H1 (cell line): ENCODE measurements at regions not wholly inside any gene's neighbourhood (a gene's known extent, or its start where the extent isn't known, plus 50 kb on each side); places are given as distances from the start of the nearest gene placed in this dataset.

Experiments
- CTCF ChIA-PET: fragments of 300-600 bp; sonication (Branson Sonifier 250); formaldehyde crosslinking; loops from one replicate; lab custom pipeline; 2021; ENCODE audit not compliant: partially characterized antibody; lab: Charles Lee
- POLR2A ChIA-PET: fragments of 300-600 bp; sonication (Branson Sonifier 250); formaldehyde crosslinking; loops from one replicate; lab custom pipeline; 2021; ENCODE audit warnings: inconsistent platforms; ENCODE audit not compliant: partially characterized antibody; lab: Charles Lee
- DNase-seq, 2 experiments: peaks; one replicate each; pipeline versions ENCODE4 v3.0.0 to v3.0.0-alpha.2; 2010 to 2022; ENCODE audit warnings: low spot score in 2 of 2, low read depth in 1 of 2, mixed read lengths in 1 of 2
- FAIRE-seq: peaks from 2 replicates; lab custom pipeline; 2011; peaks lifted over from hg19 to GRCh38; lab: Jason Lieb, UNC
- H2AFZ ChIP-seq: 2 replicates; pipeline ENCODE4 v1.8.1; 2012; ENCODE audit warnings: low read length, inconsistent platforms
- H2AK5ac ChIP-seq: 2 replicates; pipeline ENCODE4 v1.6.1; 2013; ENCODE audit warnings: low read depth, low read length
- H2BK120ac ChIP-seq: replicated peaks from 2 replicates; pipeline ENCODE3; 2013; ENCODE audit warnings: low read depth, low read length, inconsistent platforms
- H2BK12ac ChIP-seq: 2 replicates; pipeline ENCODE4 v1.6.1; 2013; ENCODE audit warnings: low read depth, low read length
- H2BK15ac ChIP-seq: 2 replicates; pipeline ENCODE4 v1.6.1; 2013; ENCODE audit warnings: low read length
- H2BK20ac ChIP-seq: 2 replicates; pipeline ENCODE4 v1.6.1; 2013; ENCODE audit warnings: low read length
- H2BK5ac ChIP-seq: 2 replicates; pipeline ENCODE4 v1.6.1; 2013; ENCODE audit warnings: low read depth, low read length
- H3K14ac ChIP-seq: 2 replicates; pipeline ENCODE4 v1.6.1; 2013; ENCODE audit warnings: inconsistent platforms; ENCODE audit not compliant: insufficient read length
- H3K18ac ChIP-seq: 2 replicates; pipeline ENCODE4 v1.6.1; 2013; ENCODE audit warnings: low read length; ENCODE audit errors: extremely low read depth
- H3K23ac ChIP-seq: 2 replicates; pipeline ENCODE4 v1.6.1; 2013; ENCODE audit warnings: inconsistent platforms; ENCODE audit not compliant: insufficient read length
- H3K23me2 ChIP-seq: 2 replicates; pipeline ENCODE4 v1.6.1; 2013; ENCODE audit warnings: low read depth, low read length
- H3K27ac ChIP-seq: 2 replicates; pipeline ENCODE4 v1.6.1; 2011; ENCODE audit warnings: low read depth, low read length, inconsistent platforms
- H3K27me3 ChIP-seq, 4 experiments: replicated peaks in 1 of 4; 1 replicate in 1 of 4; 2 replicates in 3 of 4; pipeline versions ENCODE4 v1.6.1 to v1.8.1; 2011 to 2013; ENCODE audit warnings: low read length in 3 of 4, mild to moderate bottlenecking in 3 of 4, inconsistent platforms in 2 of 4, mixed read lengths in 2 of 4, moderate library complexity in 1 of 4; ENCODE audit not compliant: control insufficient read depth in 3 of 4, insufficient read depth in 3 of 4; ENCODE audit errors: extremely low read depth in 1 of 4
- H3K36me3 ChIP-seq, 4 experiments: 2 replicates each; pipeline versions ENCODE4 v1.6.1 to v1.8.1; 2011 to 2013; ENCODE audit warnings: mild to moderate bottlenecking in 4 of 4, low read length in 3 of 4, moderate library complexity in 2 of 4, control low read depth in 1 of 4, inconsistent platforms in 1 of 4; ENCODE audit not compliant: insufficient read depth in 4 of 4, control insufficient read depth in 2 of 4
- H3K4ac ChIP-seq: replicated peaks from 2 replicates; pipeline ENCODE3; 2013; ENCODE audit warnings: low read length, low read depth, mixed read lengths, inconsistent platforms; ENCODE audit not compliant: insufficient read length
- H3K4me1 ChIP-seq, 4 experiments: replicated peaks in 1 of 4; 1 replicate in 1 of 4; 2 replicates in 3 of 4; pipeline versions ENCODE4 v1.6.1 to v1.8.1; 2011 to 2013; ENCODE audit warnings: low read length in 3 of 4, inconsistent platforms in 2 of 4, mixed read lengths in 1 of 4; ENCODE audit not compliant: insufficient read depth in 4 of 4, control insufficient read depth in 3 of 4
- H3K4me2 ChIP-seq, 2 experiments: 2 replicates each; pipeline versions ENCODE4 v1.6.1 to v1.8.1; 2011 to 2013; ENCODE audit warnings: low read depth in 2 of 2, low read length in 2 of 2, control low read depth in 1 of 2, inconsistent platforms in 1 of 2, mild to moderate bottlenecking in 1 of 2; ENCODE audit not compliant: insufficient read depth in 1 of 2
- H3K4me3 ChIP-seq, 4 experiments: fragments of 200-600, 300-600 bp in 1 of 4; sonication (generic), shearing (Covaris generic), sonication (Bioruptor Twin) in 1 of 4; 2 replicates each; pipeline versions ENCODE4 v1.5.1 to v1.8.1; 2011 to 2016; ENCODE audit warnings: low read length in 4 of 4, low read depth in 3 of 4, control low read depth in 2 of 4, inconsistent platforms in 2 of 4, mild to moderate bottlenecking in 2 of 4, mixed read lengths in 1 of 4, moderate library complexity in 1 of 4; ENCODE audit not compliant: insufficient read depth in 2 of 4; ENCODE audit errors: extremely low read depth in 1 of 4
- H3K56ac ChIP-seq: replicated peaks from 2 replicates; pipeline ENCODE3; 2013; ENCODE audit warnings: low read depth, mild to moderate bottlenecking, mixed read lengths, low read length, inconsistent platforms; ENCODE audit not compliant: insufficient read length
- H3K79me1 ChIP-seq: 2 replicates; pipeline ENCODE4 v1.6.1; 2013; ENCODE audit warnings: low read depth, low read length, control low read depth
- H3K79me2 ChIP-seq, 2 experiments: 2 replicates each; pipeline versions ENCODE4 v1.6.1 to v1.8.1; 2012 to 2013; ENCODE audit warnings: low read length in 2 of 2, mild to moderate bottlenecking in 2 of 2, inconsistent platforms in 1 of 2; ENCODE audit not compliant: insufficient read depth in 2 of 2, control insufficient read depth in 1 of 2
- H3K9ac ChIP-seq, 4 experiments: replicated peaks in 1 of 4; 1 replicate in 1 of 4; 2 replicates in 3 of 4; pipeline versions ENCODE4 v1.6.1 to v1.8.1; 2011 to 2013; ENCODE audit warnings: low read depth in 3 of 4, low read length in 3 of 4, control low read depth in 2 of 4, mild to moderate bottlenecking in 2 of 4, moderate library complexity in 2 of 4, inconsistent platforms in 1 of 4; ENCODE audit errors: extremely low read depth in 1 of 4
- H3K9me3 ChIP-seq, 2 experiments: 2 replicates each; pipeline versions ENCODE4 v1.6.1 to v1.8.1; 2012 to 2013; ENCODE audit warnings: mild to moderate bottlenecking in 2 of 2, moderate library complexity in 2 of 2, control low read depth in 1 of 2, inconsistent platforms in 1 of 2, low read depth in 1 of 2, low read length in 1 of 2, mixed read lengths in 1 of 2; ENCODE audit not compliant: insufficient read depth in 2 of 2
- H4K20me1 ChIP-seq, 2 experiments: replicated peaks in 1 of 2; 2 replicates each; pipeline versions ENCODE3 to v1.8.1; 2011 to 2013; ENCODE audit warnings: inconsistent platforms in 2 of 2, low read length in 2 of 2, mild to moderate bottlenecking in 1 of 2; ENCODE audit not compliant: insufficient read depth in 2 of 2, control insufficient read depth in 1 of 2
- H4K5ac ChIP-seq: 2 replicates; pipeline ENCODE4 v1.6.1; 2013; ENCODE audit warnings: low read length, low read depth, mixed read lengths, inconsistent platforms; ENCODE audit not compliant: insufficient read length
- H4K8ac ChIP-seq: 2 replicates; pipeline ENCODE4 v1.8.0; 2013; ENCODE audit warnings: mild to moderate bottlenecking, moderate library complexity, low read length, inconsistent platforms; ENCODE audit not compliant: insufficient read depth; ENCODE audit errors: extremely low read depth
- H4K91ac ChIP-seq: replicated peaks from 2 replicates; pipeline ENCODE3; 2013; ENCODE audit warnings: low read length, mixed read lengths, inconsistent platforms; ENCODE audit not compliant: insufficient read length
- WGBS, 2 experiments: shearing (Covaris generic) in 1 of 2; methylation state at CpG; one replicate each; pipeline versions ENCODE4 v1.1.6 to v1.1.7; 2013 to 2015; ENCODE audit warnings: low lambda C conversion rate in 2 of 2, mixed read lengths in 2 of 2, inconsistent platforms in 1 of 2, low coverage in 1 of 2, missing lambda C conversion rate in 1 of 2; ENCODE audit not compliant: insufficient replicate concordance in 2 of 2, insufficient coverage in 1 of 2, insufficient read length in 1 of 2; ENCODE audit errors: extremely low coverage in 1 of 2, missing lambda C conversion rate in 1 of 2; 5-methylcytosine and 5-hydroxymethylcytosine counted together

- Histone ChIP-seq H3K18ac (no peak overlapping the region), H4K5ac (no peak overlapping the region), H3K4me1 (peaks cover 0 to 8% (median 5%) of the 10 kb centered on the region in 4 experiments; a peak in 4 of 7 replicates), H4K20me1 (peaks cover 0 to 4% of the 10 kb centered on the region in 2 experiments), H3K23ac (no peak overlapping the region), H2BK15ac (0 out of 2 replicates have a peak overlapping the region, but pooled peaks have one; percentile 25), H3K79me2 (no peaks in the 10 kb centered on the region), H3K36me3 (no peaks in the 10 kb centered on the region; a peak in 1 of 8 replicates), H4K8ac (no peak overlapping the region), H2BK20ac (no peak overlapping the region), H2AK5ac (no peak overlapping the region), H3K27ac (no peak overlapping the region), H3K14ac (no peak overlapping the region), H3K79me1 (no peaks in the 10 kb centered on the region), H3K4me3 (no peak overlapping the region), H2BK5ac (no peak overlapping the region), H3K4ac (no peak overlapping the region), H3K9me3 (no peaks in the 10 kb centered on the region), H3K27me3 (no peaks in the 10 kb centered on the region; a peak in 2 of 7 replicates), H2AFZ (no peak overlapping the region), H2BK120ac (no peak overlapping the region), H3K23me2 (peaks cover 10% of the 10 kb centered on the region; the same call in 1 of the 2 replicates), H4K91ac (no peak overlapping the region), H3K56ac (no peak overlapping the region), H3K4me2 (no peak overlapping the region), H3K9ac (no peak overlapping the region), H2BK12ac (no peak overlapping the region; the same call in 1 of the 2 replicates)
- ChIA-PET CTCF (no interaction called here), POLR2A (no interaction called here)
- WGBS, 2 experiments, result 73% methylated on average over 4 of the region's 4 CpGs; no CpG with 5 or more reads in 1 of the 2 experiments
- FAIRE-seq (no peak), DNase-seq (no peak)
These were observed 165.3 kb upstream of the ZMIZ1 start for GRCh38 chr10:78903341-78903940.
